NCI-H2227 (cell line): ENCODE measurements at regions not wholly inside any gene's neighbourhood (a gene's known extent, or its start where the extent isn't known, plus 50 kb on each side); places are given as distances from the start of the nearest gene placed in this dataset.
A peak's percentile ranks its signal among the peaks of the same experiment; 100 is the strongest.
"Not testable (repeated sequence)": the region's sequence is repeated elsewhere in the genome, so short reads cannot be mapped to it uniquely, and the experiment has no call there.

Experiments used
- DNase-seq: peaks from one replicate; lab custom pipeline; 2025; ENCODE audit not compliant: unreplicated experiment; lab: John Stamatoyannopoulos, UW

DNA sequence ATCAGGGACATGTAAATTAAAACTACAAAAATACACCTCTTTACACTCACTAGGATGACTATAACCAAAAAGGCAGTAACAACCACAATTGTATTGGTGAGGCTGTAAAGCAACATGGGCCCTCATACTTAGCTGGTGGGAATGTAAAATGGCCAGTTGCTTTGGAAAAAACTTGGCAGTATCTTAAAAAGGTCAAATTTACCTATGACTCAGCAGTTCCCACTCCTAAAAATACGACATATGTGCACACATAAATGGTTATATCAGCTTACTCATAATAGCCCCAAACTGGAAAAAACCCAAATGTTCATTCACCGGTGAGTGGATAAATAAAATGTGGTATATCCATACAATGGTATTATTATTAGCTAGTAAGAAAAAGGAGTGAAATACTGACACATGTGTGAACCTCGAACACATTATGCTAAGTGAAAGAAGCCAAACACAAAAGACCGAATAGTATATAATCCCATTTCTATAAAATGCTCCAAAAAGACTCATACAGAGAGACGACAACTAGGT is 391.4 kb downstream of the NPIPA8 start:
- no peak for DNase-seq

DNA sequence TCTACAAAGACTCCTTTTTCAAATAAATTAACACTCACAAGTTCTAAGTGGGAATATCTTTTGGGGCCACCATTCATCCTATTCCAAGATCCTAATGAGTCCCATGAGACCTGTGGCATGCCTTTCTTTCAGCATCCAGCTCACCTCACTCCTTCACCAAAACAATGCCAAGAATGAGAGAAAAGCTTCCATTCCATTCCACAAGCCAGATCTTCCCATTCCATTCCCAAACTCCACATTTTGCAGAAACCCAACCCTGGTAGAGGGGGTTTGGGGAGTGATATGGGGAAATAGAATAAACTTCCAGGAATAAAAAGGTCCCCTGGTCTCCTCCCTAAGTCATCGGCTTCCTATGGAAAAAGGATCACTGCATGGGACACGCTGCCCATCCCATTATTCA is 392.2 kb downstream of the NPIPA8 start:
- no peak for DNase-seq

DNA sequence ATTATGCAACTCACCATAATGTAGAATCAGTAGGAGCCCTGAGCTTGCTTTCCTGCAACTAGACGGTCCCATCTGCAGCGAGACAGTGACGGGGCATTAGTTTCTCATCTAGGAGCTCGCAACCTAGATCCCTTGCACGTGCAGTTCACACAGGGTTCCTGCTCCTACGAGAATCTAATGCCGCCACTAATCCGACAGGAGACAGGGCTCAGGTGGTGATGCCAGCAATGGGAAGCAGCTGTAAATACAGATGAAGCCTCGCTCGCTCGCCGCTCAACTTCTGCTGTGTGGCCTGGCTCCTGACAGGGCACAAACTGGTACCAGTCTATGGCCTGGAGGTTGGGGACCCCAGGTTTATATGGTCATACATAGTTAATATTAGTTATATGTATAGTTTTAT is 394.5 kb downstream of the NPIPA8 start:
- DNase-seq = no peak

DNA sequence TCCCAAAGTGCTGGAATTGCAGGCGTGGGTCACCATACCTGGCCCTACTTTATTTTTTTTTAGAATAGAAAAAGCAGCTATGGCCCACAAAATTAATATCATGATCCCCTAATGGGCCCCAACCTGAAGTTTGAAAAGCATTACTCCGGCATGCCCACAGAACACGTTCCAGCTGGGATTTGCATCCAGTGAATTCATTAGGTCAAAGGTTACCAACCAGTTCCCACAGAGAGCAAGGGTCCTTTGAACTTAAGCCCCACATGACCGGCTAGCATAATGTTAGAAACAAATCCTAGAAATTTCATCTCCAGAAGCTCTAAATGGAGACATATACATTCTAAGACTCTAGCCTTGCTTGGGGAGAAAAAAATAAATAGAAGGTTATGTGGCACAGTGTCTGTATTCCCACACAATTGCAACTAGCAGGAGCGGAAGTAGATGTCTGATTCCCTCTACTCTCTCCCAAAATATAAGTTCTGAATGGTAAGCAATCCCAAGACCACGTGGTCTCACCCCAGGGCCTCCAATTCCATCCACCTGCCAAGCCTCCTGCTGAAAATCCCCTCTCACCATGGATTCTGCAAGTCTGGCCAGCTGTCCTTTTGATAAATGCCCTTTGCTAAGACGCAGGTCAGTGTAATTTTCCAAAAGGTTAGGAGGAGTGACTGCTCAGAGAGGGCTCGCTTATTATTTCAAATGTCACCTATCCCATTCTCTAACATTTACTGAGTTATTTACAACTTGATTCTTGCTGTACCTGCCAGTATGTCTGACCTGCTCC is 395.8 kb downstream of the NPIPA8 start:
- DNase-seq = peak; percentile 44

DNA sequence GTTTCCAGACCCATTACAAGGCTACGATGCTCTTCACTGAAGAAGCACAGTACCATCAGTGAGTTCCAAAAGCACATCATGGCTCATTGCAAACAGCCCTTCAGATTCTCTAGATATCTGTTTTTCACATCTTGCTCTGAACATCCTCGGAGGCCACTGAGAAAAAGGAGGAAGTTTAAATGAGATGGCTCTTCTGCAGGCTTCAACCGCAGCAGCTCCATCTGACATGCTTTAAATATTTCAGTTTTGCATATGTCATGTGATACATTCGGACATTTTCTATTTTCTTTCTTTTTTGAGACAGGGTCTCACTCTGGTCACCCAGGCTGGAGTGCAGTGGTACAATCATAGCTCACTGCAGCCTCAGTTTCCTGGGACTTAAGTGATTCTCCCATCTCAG is 396.8 kb downstream of the NPIPA8 start:
- no peak for DNase-seq

DNA sequence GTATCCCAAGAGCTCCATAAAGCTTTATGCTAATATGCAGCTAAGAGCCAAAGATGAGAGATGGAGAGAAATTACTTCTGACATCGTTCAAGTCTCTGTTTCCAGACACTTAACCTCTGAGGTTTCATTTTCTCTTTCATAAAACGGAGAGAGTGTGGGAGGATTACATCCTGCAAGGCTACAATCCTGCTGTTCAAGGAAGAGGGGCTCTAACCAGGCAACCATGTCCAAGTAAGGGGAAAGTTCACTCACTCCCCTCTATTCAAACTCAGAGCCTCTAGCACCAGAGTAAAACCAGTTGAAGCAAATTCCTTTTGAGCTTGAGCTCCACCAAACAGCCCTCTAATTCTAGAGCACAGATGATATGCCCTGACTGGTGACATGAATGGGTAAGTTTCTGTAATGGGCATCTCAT is 397.4 kb downstream of the NPIPA8 start:
- peak; percentile 27 for DNase-seq

DNA sequence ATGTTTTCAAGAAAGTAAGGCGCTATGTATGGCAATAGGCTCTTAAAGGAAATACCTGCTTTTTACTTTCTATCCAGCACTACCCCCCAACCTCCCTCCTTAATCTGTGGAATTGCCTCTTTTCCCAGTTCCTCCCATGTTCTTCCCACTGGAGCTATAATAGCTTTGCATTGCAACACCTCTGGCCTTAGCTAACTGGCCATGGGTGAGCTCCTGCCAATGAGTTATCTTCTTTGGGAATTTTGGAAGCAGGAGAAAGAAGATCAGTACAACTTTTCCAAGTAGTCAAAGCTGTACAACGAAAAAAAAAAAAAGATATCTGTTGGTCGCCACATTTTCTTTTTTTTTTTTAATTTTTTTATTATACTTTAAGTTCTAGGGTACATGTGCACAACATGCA is 398.0 kb downstream of the NPIPA8 start:
- DNase-seq = no peak

DNA sequence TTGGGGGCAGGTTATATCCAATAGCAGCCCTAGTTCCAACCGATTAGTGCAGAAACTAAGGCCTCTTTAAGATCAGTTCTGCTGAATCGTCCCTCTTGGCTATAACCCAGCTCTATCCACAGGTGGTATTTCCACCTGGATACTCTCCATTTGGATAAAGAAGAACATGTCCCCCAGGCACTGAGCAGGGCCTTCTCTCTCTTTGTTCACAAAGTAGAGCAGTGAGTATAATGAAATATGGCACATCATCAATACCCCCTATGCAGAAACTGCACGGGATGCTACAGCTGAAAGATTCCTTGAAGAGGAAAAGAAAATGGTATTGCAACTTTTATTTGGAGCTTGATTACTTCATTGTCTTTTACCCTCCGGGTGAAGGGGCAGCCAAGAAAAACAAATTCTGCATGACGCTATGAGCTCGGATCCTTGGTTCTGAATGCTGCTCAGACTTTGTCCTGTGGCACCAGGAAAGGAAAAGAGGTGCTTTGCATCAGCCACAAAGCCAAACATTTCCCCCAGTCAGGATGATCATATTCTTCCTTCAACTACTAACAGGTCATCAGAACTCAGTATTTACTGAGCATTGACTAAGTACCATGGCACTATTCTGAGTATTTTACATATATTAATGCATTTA is 399.7 kb downstream of the NPIPA8 start:
- no peak for DNase-seq

DNA sequence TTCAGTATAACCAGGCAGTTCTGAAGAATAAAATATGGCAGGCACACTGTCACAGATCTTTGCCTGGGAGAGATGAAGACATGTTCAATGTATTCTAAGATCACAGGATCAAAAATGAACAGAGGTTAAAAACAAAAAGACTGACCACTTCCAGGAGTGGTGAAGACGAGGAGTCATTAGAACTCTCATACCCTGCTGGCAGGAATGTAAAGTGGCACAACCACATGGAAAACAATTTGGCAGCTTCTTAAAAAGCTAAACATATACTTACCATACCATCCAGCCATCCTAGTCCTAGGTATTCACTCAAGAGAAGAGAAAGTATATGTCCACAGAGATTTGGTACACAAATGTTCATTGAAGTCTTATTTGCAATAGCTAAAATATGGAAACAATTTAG is 406.3 kb downstream of the NPIPA8 start:
- no peak for DNase-seq

DNA sequence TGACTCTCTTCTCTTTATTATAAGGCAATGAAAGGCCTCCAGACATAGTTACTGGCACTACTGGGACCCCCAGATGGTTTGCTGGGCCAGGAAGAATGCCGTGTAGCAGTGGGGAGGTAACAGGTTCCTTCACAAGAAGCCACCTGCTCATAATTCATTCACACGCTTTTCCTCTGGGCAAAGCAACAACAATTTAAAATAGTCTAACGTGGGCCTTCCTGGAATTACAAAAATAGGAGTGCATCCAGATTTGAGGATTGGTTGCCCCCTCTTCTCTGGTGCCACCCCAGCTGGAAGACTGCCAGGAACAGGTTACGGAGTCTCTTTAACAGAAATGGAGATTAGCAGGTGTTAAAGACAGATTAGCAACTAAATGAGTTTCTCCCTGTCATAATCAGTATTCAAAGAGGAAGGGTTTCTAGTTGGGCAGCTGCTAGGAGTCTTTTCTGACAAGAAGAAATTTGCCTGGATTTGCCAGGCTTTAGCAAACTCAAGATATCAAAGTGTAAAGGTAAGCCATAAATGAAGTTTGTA is 409.6 kb downstream of the NPIPA8 start:
- no peak for DNase-seq

DNA sequence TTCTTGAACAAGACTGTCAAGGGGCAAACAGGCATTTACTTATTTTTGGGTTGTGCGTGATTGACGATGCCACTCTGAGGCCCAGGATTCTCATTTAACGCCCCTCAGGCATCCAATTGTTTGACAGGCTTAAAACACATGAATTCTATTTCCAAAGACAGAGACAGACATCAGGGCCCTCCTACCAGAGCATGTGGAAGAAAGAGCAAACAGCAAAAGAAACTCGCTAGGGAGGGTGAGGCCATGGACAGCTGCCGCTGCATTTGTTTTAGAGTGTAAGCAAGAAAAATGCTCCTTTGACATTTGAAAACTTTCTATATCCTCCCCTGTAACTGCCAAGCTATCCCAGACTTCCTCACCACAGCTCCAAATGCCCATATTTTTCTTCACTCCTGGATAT is 410.1 kb downstream of the NPIPA8 start:
- no peak for DNase-seq

DNA sequence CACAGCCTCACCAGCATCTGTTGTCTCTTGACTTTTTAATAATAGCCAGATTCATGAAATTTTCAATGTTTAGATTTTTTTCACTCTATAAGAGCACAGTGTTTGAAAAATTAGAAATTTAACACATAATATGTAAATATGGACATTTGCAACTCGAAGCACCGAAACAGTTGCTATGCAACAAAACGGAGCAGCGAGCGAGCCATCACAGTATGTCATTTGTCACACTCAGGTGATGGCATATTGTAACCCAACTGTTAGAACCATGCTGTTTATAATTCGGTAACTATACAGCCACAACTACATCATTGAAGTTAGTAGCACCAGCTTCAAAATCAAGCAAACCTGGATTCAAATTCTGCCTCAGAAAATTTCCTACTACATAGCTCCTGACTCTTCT is 410.8 kb downstream of the NPIPA8 start:
- no peak for DNase-seq

DNA sequence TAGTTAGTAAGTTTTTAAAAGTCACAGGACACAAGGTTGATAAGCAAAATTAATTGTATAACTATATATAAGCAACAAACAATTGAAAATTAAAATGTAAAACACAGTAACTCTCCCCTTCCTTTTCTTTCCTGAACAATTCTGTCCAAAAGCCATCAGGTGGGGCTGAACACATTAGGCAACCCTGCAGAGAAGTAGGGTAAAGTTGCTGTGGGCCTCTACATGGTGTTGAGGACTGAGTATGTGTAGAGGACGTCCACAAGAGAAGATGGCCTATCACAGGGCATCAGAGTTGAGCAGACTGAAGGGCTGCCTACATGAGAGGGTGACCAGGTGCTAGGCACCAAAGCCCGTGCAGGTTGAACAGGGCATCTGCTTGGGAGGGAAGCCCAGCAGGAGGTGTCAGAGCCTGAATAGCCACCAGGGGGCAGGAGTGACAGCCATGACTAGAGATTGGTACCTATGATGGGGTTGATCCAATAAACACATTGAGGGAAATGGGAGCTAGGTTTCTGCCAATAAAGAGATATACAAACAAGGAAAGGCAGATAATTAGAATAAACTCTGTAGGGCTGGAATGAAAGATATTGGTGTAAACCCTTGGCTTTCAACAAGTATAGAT is 415.1 kb downstream of the NPIPA8 start:
- no peak for DNase-seq

DNA sequence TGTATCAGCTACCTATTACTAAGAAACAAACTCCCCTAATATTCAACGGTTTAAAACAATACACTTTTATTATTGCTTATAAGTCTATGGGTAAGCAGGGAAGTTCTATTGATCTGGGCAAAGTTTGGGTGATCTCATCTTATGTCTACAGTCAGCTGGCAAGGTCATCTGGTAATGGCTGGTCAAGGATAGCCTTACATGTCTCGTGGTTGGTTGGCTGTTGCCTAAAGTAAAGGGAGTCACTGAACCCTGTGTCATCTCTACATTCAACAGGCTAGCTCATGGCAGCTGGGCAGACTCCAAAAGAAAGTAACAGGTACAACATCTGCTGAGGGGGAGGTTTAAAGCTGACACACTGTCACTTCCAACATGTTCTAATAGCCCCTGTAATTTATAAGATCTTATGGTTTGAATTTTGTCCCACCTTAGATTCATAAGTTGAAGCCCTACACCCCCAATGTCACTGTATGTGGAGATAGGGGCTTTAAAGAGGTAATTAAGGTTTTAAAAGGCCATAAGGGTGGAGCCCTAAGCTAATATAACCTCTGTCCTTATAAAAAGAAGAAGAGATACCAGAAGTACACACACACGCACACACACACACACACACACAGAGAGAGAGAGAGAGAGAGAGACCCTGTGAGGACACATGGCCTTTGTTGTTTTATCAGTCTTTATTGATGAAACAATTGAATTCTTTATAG is 419.1 kb downstream of the NPIPA8 start:
- DNase-seq = no peak

DNA sequence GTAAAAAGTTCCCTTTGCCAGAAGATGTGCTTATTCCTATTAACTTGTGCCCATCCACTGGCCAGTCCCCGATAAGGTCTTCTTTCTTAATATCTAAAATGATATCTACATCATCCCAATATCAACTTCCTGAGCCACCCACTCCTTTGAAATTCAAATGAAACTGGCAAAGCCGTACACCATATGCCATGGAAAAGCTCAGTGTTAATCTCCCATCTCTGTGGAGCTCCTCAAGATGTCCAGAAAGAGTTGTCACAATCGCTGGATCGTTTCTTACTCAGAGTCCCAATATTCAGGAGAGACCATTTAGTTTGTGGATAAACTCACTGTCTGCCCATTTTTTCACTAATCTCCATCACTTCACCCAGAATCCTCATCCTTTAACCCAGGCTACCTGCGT is 420.7 kb downstream of the NPIPA8 start:
- no peak for DNase-seq

DNA sequence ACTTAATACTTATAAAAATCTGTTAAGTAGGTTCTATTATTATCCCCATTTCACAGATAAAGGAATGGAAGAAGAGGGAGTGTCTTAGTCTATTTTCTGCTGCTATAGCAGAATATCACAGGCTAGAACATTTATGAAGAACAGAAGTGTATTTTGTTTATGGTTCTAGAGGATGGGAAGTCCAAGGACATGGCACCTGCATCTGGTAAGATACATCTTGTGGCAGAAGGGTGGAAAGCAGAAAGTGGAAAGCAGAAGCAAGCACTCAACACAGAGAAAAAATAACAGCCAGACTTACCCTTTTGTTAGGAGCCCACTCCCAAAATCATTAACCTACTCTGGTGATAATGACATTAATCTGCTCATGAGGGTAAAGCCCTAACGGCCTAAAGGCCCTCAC is 422.4 kb downstream of the NPIPA8 start:
- no peak for DNase-seq

DNA sequence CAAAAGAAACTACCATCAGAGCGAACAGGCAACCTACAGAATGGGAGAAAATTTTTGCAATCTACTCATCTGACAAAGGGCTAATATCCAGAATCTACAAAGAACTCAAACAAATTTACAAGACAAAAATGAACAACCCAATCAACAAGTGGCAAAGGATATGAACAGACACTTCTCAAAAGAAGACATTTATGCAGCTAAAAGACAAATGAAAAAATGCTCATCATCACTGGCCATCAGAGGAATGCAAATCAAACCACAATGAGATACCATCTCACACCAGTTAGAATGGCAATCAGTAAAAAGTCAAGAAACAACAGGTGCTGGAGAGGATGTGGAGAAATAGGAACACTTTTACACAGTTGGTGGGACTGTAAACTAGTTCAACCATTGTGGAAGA is 425.0 kb downstream of the NPIPA8 start:
- DNase-seq = not testable (repeated sequence)

DNA sequence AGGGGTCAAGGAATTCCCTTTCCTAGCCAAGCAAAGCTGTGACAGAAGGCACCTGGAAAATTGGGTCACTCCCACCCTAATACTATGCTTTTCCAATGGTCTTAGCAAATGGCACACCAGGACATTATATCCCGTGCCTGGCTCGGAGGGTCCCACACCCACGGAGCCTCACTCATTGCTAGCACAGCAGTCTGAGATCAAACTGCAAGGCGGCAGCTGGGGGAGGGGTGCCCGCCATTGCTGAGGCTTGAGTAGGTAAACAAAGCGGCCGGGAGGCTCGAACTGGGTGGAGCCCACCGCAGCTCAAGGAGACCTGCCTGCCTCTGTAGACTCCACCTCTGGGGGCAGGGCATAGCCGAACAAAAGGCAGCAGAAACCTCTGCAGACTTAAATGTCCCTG is 429.9 kb downstream of the NPIPA8 start:
- DNase-seq = not testable (repeated sequence)

DNA sequence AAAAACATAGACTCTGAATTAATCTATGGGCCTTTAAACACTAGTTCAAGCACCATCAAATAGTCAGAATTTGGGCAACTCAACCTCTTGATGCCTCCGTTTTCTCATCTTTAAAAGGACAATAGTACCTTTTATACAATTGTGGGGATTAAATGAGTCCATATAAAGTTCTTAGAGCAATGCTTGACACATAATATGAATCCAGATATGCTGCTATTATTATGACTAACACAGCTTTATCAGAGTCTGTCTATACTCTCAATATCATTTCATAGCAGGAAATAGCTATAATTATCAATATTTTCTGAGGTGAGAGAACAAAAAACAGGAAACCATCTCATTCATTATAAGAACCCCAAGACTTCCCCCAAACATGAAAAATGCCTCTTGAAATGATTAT is 430.5 kb upstream of the XYLT1 start:
- no peak for DNase-seq

DNA sequence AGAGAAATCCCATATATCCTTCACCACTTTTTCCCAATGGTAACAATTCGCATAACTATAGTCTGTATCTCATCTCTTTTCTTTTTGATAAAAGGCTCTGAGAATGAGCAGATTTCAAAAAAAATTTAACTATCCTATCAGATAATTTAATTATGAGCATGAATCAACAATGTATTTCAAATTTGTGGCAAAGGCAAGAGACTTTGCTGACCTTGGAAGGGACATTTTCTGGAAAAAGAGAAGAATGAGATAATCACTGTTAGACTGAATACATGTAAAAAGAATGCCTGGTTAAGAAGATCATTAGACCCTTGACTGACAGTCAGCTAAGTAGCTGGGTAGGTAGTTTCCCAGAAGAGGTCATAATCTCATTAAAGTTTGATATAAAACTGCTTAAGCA is 428.4 kb upstream of the XYLT1 start:
- DNase-seq = no peak

DNA sequence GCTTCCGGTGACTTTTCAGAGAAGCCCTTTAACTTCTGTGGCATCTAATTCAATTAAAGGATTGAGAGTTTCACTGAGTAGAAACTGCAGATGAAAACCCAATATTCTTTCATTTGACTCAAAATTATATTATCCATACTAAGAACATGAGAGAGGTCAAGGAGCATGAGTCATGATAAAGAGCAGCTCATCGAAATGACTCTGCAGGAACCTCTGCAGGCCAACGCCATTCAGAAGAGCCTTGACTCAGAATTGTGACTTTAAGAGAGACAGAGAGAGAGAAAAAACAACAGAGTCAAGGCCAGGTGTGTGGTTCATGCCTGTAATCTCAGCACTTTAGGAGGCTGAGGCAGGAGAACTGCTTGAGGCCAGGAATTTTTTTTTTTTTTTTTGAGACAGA is 417.2 kb upstream of the XYLT1 start:
- no peak for DNase-seq
